SK-N-SH treated with all-trans-retinoic acid at 6 μM for 48 hours (cell line): ENCODE measurements at regions not wholly inside any gene's neighbourhood (a gene's known extent, or its start where the extent isn't known, plus 50 kb on each side); places are given as distances from the start of the nearest gene placed in this dataset.

Experiments
- ATAC-seq: fragments of 200-7000 bp; cut with Tn5 transposase; 3 replicates; pipeline ENCODE4 v1.9.1; 2020; ENCODE audit warnings: mild to moderate bottlenecking, moderate library complexity
- ARNTL ChIP-seq: fragments of 450-650 bp; formaldehyde crosslinking; IDR thresholded peaks from 2 replicates; pipeline ENCODE4 v1.5.0; 2020; ENCODE audit warnings: low read depth, mild to moderate bottlenecking, moderate library complexity, borderline replicate concordance
- BACH2 ChIP-seq: fragments of 250-450 bp; sonication (Bioruptor Pico); IDR thresholded peaks from 2 replicates; pipeline ENCODE4 v1.9.0; 2021; ENCODE audit warnings: mild to moderate bottlenecking, borderline replicate concordance
- CREB5 ChIP-seq: fragments of 250-450 bp; sonication (Bioruptor Pico); IDR thresholded peaks from 2 replicates; pipeline ENCODE4 v1.5.1; 2020; ENCODE audit warnings: low read depth, mild to moderate bottlenecking, moderate library complexity
- CSDC2 ChIP-seq: fragments of 250-450 bp; sonication (Bioruptor Pico); IDR thresholded peaks from 2 replicates; pipeline ENCODE4 v1.5.0; 2020; ENCODE audit warnings: mild to moderate bottlenecking, moderate library complexity
- CSRNP3 ChIP-seq: fragments of 250-450 bp; sonication (Bioruptor Pico); IDR thresholded peaks from 2 replicates; pipeline ENCODE4 v1.5.1; 2021; ENCODE audit warnings: mild to moderate bottlenecking, moderate library complexity
- ESRRG ChIP-seq: fragments of 250-450 bp; sonication (Bioruptor Pico); IDR thresholded peaks from 2 replicates; pipeline ENCODE4 v1.6.1; 2021; ENCODE audit warnings: mild to moderate bottlenecking
- GLIS3 ChIP-seq: fragments of 250-450 bp; sonication (Bioruptor Pico); IDR thresholded peaks from 2 replicates; pipeline ENCODE4 v1.5.0; 2020; ENCODE audit warnings: mild to moderate bottlenecking, moderate library complexity
- ISL1 ChIP-seq: fragments of 250-450 bp; sonication (Bioruptor Pico); IDR thresholded peaks from 2 replicates; pipeline ENCODE4 v2.1.2; 2022; ENCODE audit warnings: mild to moderate bottlenecking, moderate library complexity
- OSR1 ChIP-seq: fragments of 250-450 bp; sonication (Bioruptor Pico); IDR thresholded peaks from 2 replicates; pipeline ENCODE4 v1.8.0; 2022; ENCODE audit warnings: moderate library complexity, mild to moderate bottlenecking, inconsistent platforms
- PATZ1 ChIP-seq: fragments of 250-450 bp; sonication (Bioruptor Pico); IDR thresholded peaks from 2 replicates; pipeline ENCODE4 v1.8.0; 2020; ENCODE audit warnings: mild to moderate bottlenecking, moderate library complexity, borderline replicate concordance
- POU6F1 ChIP-seq: fragments of 250-450 bp; sonication (Bioruptor Pico); IDR thresholded peaks from 2 replicates; pipeline ENCODE4 v1.8.0; 2021; ENCODE audit warnings: low read depth, mild to moderate bottlenecking, moderate library complexity, borderline replicate concordance
- PPARA ChIP-seq: fragments of 250-450 bp; sonication (Bioruptor Pico); IDR thresholded peaks from 2 replicates; pipeline ENCODE4 v1.5.0; 2020; ENCODE audit warnings: mild to moderate bottlenecking, borderline replicate concordance
- RARB ChIP-seq: fragments of 250-450 bp; sonication (Bioruptor Pico); IDR thresholded peaks from 2 replicates; pipeline ENCODE4 v1.8.0; 2021; ENCODE audit warnings: mild to moderate bottlenecking, moderate library complexity
- SNAI2 ChIP-seq: fragments of 250-450 bp; sonication (Bioruptor Pico); IDR thresholded peaks from 2 replicates; pipeline ENCODE4 v1.5.0; 2020; ENCODE audit warnings: mild to moderate bottlenecking, moderate library complexity
- TCF4 ChIP-seq: fragments of 250-450 bp; sonication (Bioruptor Pico); IDR thresholded peaks from 2 replicates; pipeline ENCODE4 v1.8.0; 2021; ENCODE audit warnings: mild to moderate bottlenecking, moderate library complexity, borderline replicate concordance
- TOX ChIP-seq: fragments of 250-450 bp; sonication (Bioruptor Pico); IDR thresholded peaks from 2 replicates; pipeline ENCODE4 v1.8.0; 2021; ENCODE audit warnings: mild to moderate bottlenecking, moderate library complexity, borderline replicate concordance
- TSHZ2 ChIP-seq: fragments of 250-450 bp; sonication (Bioruptor Pico); IDR thresholded peaks from 2 replicates; pipeline ENCODE4 v1.5.0; 2020; ENCODE audit warnings: mild to moderate bottlenecking, moderate library complexity
- ZC3H10 ChIP-seq: fragments of 250-450 bp; sonication (Bioruptor Pico); IDR thresholded peaks from 2 replicates; pipeline ENCODE4 v1.5.1; 2021; ENCODE audit warnings: mild to moderate bottlenecking, moderate library complexity
- ZFP3 ChIP-seq: fragments of 250-450 bp; sonication (Bioruptor Pico); IDR thresholded peaks from 2 replicates; pipeline ENCODE4 v1.5.0; 2020; ENCODE audit warnings: mild to moderate bottlenecking, moderate library complexity
- ZFP30 ChIP-seq: fragments of 450-650 bp; formaldehyde crosslinking; IDR thresholded peaks from 2 replicates; pipeline ENCODE4 v1.5.0; 2022; ENCODE audit warnings: mild to moderate bottlenecking, moderate library complexity
- ZNF565 ChIP-seq: fragments of 450-650 bp; formaldehyde crosslinking; conservative IDR thresholded peaks from 2 replicates; pipeline ENCODE4 v1.5.0; 2020; ENCODE audit warnings: low read depth, mild to moderate bottlenecking, moderate library complexity
- ZNF70 ChIP-seq: fragments of 450-650 bp; formaldehyde crosslinking; IDR thresholded peaks from 2 replicates; pipeline ENCODE4 v1.5.0; 2020; ENCODE audit warnings: mild to moderate bottlenecking, moderate library complexity
- ZNF8 ChIP-seq: fragments of 450-650 bp; formaldehyde crosslinking; IDR thresholded peaks from 2 replicates; pipeline ENCODE4 v1.5.0; 2020; ENCODE audit warnings: mild to moderate bottlenecking, moderate library complexity

- TF ChIP-seq OSR1 (no peak), SNAI2 (CRISPR knock-in tag) (no peak), GLIS3 (CRISPR knock-in tag) (no peak), ZC3H10 (CRISPR knock-in tag) (no peak)
Measured at GRCh38 chr6:1108198-1108597, 203.7 kb upstream of the FOXQ1 start (continued).

- ATAC-seq = no peak
- TF ChIP-seq RARB = no peak
- no peak for TF ChIP-seq TCF4 (CRISPR knock-in tag)
- TF ChIP-seq TSHZ2 (CRISPR knock-in tag) = no peak
- no peak for TF ChIP-seq TOX (CRISPR knock-in tag)
- TF ChIP-seq PATZ1 (CRISPR knock-in tag) = no peak
- no peak for TF ChIP-seq CSDC2 (CRISPR knock-in tag)
- TF ChIP-seq ZNF565 (CRISPR knock-in tag) = no peak
- TF ChIP-seq OSR1 = no peak
- no peak for TF ChIP-seq SNAI2 (CRISPR knock-in tag)
- TF ChIP-seq ZFP30 (CRISPR knock-in tag) = no peak
- no peak for TF ChIP-seq ZNF8 (CRISPR knock-in tag)
- no peak for TF ChIP-seq ZFP3 (CRISPR knock-in tag)
- TF ChIP-seq POU6F1 (CRISPR knock-in tag) = no peak
- no peak for TF ChIP-seq ZC3H10 (CRISPR knock-in tag)
- no peak for TF ChIP-seq ESRRG
- TF ChIP-seq, all 23 proteins: peak for 0
Measured at GRCh38 chr6:1107578-1107977, 204.3 kb upstream of the FOXQ1 start.

GRCh38 chr6:1105833-1106400 lies 206.0 kb upstream of the FOXQ1 start:
- no peak for TF ChIP-seq BACH2 (CRISPR knock-in tag)
- TF ChIP-seq ZFP3 (CRISPR knock-in tag) = no peak
- TF ChIP-seq ZNF8 (CRISPR knock-in tag) = no peak
- no peak for TF ChIP-seq CREB5 (CRISPR knock-in tag)
- no peak for TF ChIP-seq ZC3H10 (CRISPR knock-in tag)
- TF ChIP-seq GLIS3 (CRISPR knock-in tag) = no peak
- no peak for TF ChIP-seq OSR1
- TF ChIP-seq ARNTL = no peak
- TF ChIP-seq SNAI2 (CRISPR knock-in tag) = no peak
- no peak for TF ChIP-seq ZNF565 (CRISPR knock-in tag)
- TF ChIP-seq CSDC2 (CRISPR knock-in tag) = no peak
- TF ChIP-seq ISL1 = no peak
- no peak for TF ChIP-seq ZNF70 (CRISPR knock-in tag)
- TF ChIP-seq TOX (CRISPR knock-in tag) = no peak
- no peak for TF ChIP-seq PPARA (CRISPR knock-in tag)
- no peak for TF ChIP-seq ZFP30 (CRISPR knock-in tag)
- TF ChIP-seq CSRNP3 (CRISPR knock-in tag) = no peak
- no peak for TF ChIP-seq TCF4 (CRISPR knock-in tag)
- ATAC-seq = no peak
